ENCODE measurements at regions not wholly inside any gene's neighbourhood (a gene's known extent, or its start where the extent isn't known, plus 50 kb on each side); places are given as distances from the start of the nearest gene placed in this dataset.

- no peak for DNase-seq
Observed at GRCh38 chr2:145257931-145258330, 738.0 kb upstream of the ZEB2 start.

- DNase-seq, result no peak
Observed at GRCh38 chr2:145256551-145256950, 736.6 kb upstream of the ZEB2 start.

GRCh38 chr2:145254291-145254690 is 734.4 kb upstream of the ZEB2 start:
- DNase-seq, result no peak

- no peak for DNase-seq
Observed at GRCh38 chr2:145253492-145253891, 733.6 kb upstream of the ZEB2 start.

- DNase-seq, result no peak
Observed at GRCh38 chr2:145245268-145245870, 725.5 kb upstream of the ZEB2 start.

- DNase-seq, result no peak
Observed at GRCh38 chr2:145235312-145235711, 715.4 kb upstream of the ZEB2 start.

GRCh38 chr2:145230546-145230945 is 710.6 kb upstream of the ZEB2 start:
- no peak for DNase-seq

- no peak for DNase-seq
Observed at GRCh38 chr2:145228506-145228905, 708.6 kb upstream of the ZEB2 start.

GRCh38 chr2:145226901-145227300 is 707.0 kb upstream of the ZEB2 start:
- DNase-seq, result no peak

GRCh38 chr2:145221516-145221915 is 701.6 kb upstream of the ZEB2 start:
- DNase-seq, result no peak

GRCh38 chr2:145221032-145221431 is 701.1 kb upstream of the ZEB2 start:
- no peak for DNase-seq

- no peak for DNase-seq
Observed at GRCh38 chr2:145220496-145220895, 700.6 kb upstream of the ZEB2 start.

GRCh38 chr2:145207884-145208283 is 688.0 kb upstream of the ZEB2 start:
- DNase-seq, result no peak

GRCh38 chr2:145206496-145207281 is 686.8 kb upstream of the ZEB2 start:
- no peak for DNase-seq

GRCh38 chr2:145203891-145204290 is 684.0 kb upstream of the ZEB2 start:
- DNase-seq, result no peak

GRCh38 chr2:145199827-145200706 is 680.1 kb upstream of the ZEB2 start:
- no peak for DNase-seq

- no peak for DNase-seq
Observed at GRCh38 chr2:145199042-145199441, 679.1 kb upstream of the ZEB2 start.

- DNase-seq, result no peak
Observed at GRCh38 chr2:145198555-145198954, 678.6 kb upstream of the ZEB2 start.

GRCh38 chr2:145197944-145198343 is 678.0 kb upstream of the ZEB2 start:
- DNase-seq, result no peak

- no peak for DNase-seq
Observed at GRCh38 chr2:145194673-145195072, 674.8 kb upstream of the ZEB2 start.

GRCh38 chr2:145190031-145190703 is 670.2 kb upstream of the ZEB2 start:
- no peak for DNase-seq

GRCh38 chr2:145186303-145186702 is 666.4 kb upstream of the ZEB2 start:
- DNase-seq, result no peak

GRCh38 chr2:145185696-145186095 is 665.8 kb upstream of the ZEB2 start:
- DNase-seq, result no peak
